Endothelial cell of umbilical vein (primary cell): ENCODE measurements at regions not wholly inside any gene's neighbourhood (a gene's known extent, or its start where the extent isn't known, plus 50 kb on each side); places are given as distances from the start of the nearest gene placed in this dataset.

Experiments
- BruUV-seq: library from RNA; stranded (reverse); fragments of 400-500 nt; replicated peaks from 2 replicates; lab custom pipeline; 2021; lab: Mats Ljungman, UMichigan
- CTCF ChIA-PET: fragments of 300-600, 350-600 bp; sonication (Branson Sonifier 250); formaldehyde crosslinking; loops from one replicate; lab custom pipeline; 2021; ENCODE audit warnings: antibody characterized with exemption, inconsistent platforms; lab: Charles Lee
- POLR2A ChIA-PET: fragments of 300-600, 350-600 bp; sonication (Branson Sonifier 250); formaldehyde crosslinking; loops from one replicate; lab custom pipeline; 2021; ENCODE audit warnings: antibody characterized with exemption, inconsistent platforms; lab: Charles Lee
- DNase-seq: peaks from one replicate; pipeline ENCODE4 v3.0.0-alpha.2; 2011; ENCODE audit warnings: low read depth, low spot score
- FAIRE-seq: peaks from 2 replicates; lab custom pipeline; 2011; peaks lifted over from hg19 to GRCh38; lab: Jason Lieb, UNC
- H2AFZ ChIP-seq: 2 replicates; pipeline ENCODE4 v1.6.0; 2012; ENCODE audit warnings: low read depth, low read length, control low read depth, inconsistent platforms
- H3K27ac ChIP-seq: 2 replicates; pipeline ENCODE4 v1.5.1; 2011; ENCODE audit warnings: low read depth, mild to moderate bottlenecking, control low read depth, low read length, moderate library complexity; ENCODE audit not compliant: insufficient read depth
- H3K27me3 ChIP-seq, 2 experiments: 2 replicates each; pipeline versions ENCODE4 v1.6.0 to v1.6.1; 2011; ENCODE audit warnings: low read length in 2 of 2, mixed read lengths in 1 of 2; ENCODE audit not compliant: control insufficient read depth in 2 of 2, insufficient read depth in 2 of 2
- H3K36me3 ChIP-seq, 2 experiments: 2 replicates in 1 of 2; 3 replicates in 1 of 2; pipeline ENCODE4 v1.5.1; 2011; ENCODE audit warnings: low read length in 2 of 2, mild to moderate bottlenecking in 1 of 2, moderate library complexity in 1 of 2; ENCODE audit not compliant: control insufficient read depth in 2 of 2, insufficient read depth in 2 of 2; ENCODE audit errors: extremely low read depth in 1 of 2
- H3K4me1 ChIP-seq: 3 replicates; pipeline ENCODE4 v1.5.1; 2011; ENCODE audit warnings: mild to moderate bottlenecking, low read length; ENCODE audit not compliant: control insufficient read depth, insufficient read depth; ENCODE audit errors: extremely low read depth
- H3K4me2 ChIP-seq: 2 replicates; pipeline ENCODE4 v1.6.1; 2011; ENCODE audit warnings: low read length, control low read depth, mixed read lengths; ENCODE audit not compliant: insufficient read depth
- H3K4me3 ChIP-seq, 3 experiments: fragments of 200-600 bp in 1 of 3; sonication (generic), shearing (Covaris generic) in 1 of 3; replicated peaks in 1 of 3; 2 replicates each; pipeline ENCODE4 v1.5.1; 2011 to 2016; ENCODE audit warnings: control low read depth in 3 of 3, low read length in 3 of 3, mild to moderate bottlenecking in 2 of 3, inconsistent platforms in 1 of 3, low read depth in 1 of 3, moderate library complexity in 1 of 3; ENCODE audit not compliant: insufficient read depth in 1 of 3
- H3K79me2 ChIP-seq: 2 replicates; pipeline ENCODE4 v1.6.0; 2012; ENCODE audit warnings: low read length, inconsistent platforms; ENCODE audit not compliant: control insufficient read depth, insufficient read depth
- H3K9ac ChIP-seq: replicated peaks from 2 replicates; pipeline ENCODE3; 2011; ENCODE audit warnings: low read length, control low read depth; ENCODE audit not compliant: insufficient read depth; ENCODE audit errors: extremely low read depth
- H3K9me1 ChIP-seq: replicated peaks from 3 replicates; pipeline ENCODE4 v1.6.0; 2011; ENCODE audit warnings: mild to moderate bottlenecking, low read length; ENCODE audit not compliant: control insufficient read depth, insufficient read depth; ENCODE audit errors: extremely low read depth
- H3K9me3 ChIP-seq: replicated peaks from 2 replicates; pipeline ENCODE4 v1.5.1; 2012; ENCODE audit warnings: low read length, inconsistent platforms; ENCODE audit not compliant: control insufficient read depth, insufficient read depth
- H4K20me1 ChIP-seq: replicated peaks from 2 replicates; pipeline ENCODE3; 2011; ENCODE audit warnings: mild to moderate bottlenecking, low read length; ENCODE audit not compliant: control insufficient read depth, insufficient read depth; ENCODE audit errors: extremely low read depth
- EZH2 ChIP-seq: IDR thresholded peaks from 2 replicates; pipeline ENCODE4 v1.6.1; 2012; ENCODE audit warnings: borderline replicate concordance, low read depth, mild to moderate bottlenecking, moderate library complexity, low read length, inconsistent platforms; ENCODE audit not compliant: severe bottlenecking
- FOS ChIP-seq: IDR thresholded peaks from 2 replicates; pipeline ENCODE4 v1.6.1; 2011; ENCODE audit warnings: mild to moderate bottlenecking, low read length, moderate library complexity, borderline replicate concordance; ENCODE audit not compliant: insufficient read depth
- GATA2 ChIP-seq: IDR thresholded peaks from 2 replicates; pipeline ENCODE4 v1.7.0; 2011; ENCODE audit warnings: low read depth, mild to moderate bottlenecking, moderate library complexity, mixed read lengths, low read length; ENCODE audit not compliant: insufficient read length, insufficient read depth
- JUN ChIP-seq: IDR thresholded peaks from 2 replicates; pipeline ENCODE4 v1.6.1; 2011; ENCODE audit warnings: borderline replicate concordance, low read depth; ENCODE audit not compliant: insufficient read length, insufficient read depth
- MYC ChIP-seq: IDR thresholded peaks from one replicate; pipeline ENCODE4 v1.6.1; 2011; ENCODE audit warnings: mild to moderate bottlenecking, low read depth, low read length
- POLR2A ChIP-seq: IDR thresholded peaks from 2 replicates; pipeline ENCODE4 v1.6.1; 2012; ENCODE audit warnings: low read depth, mild to moderate bottlenecking, control low read depth, low read length
- POLR2AphosphoS5 ChIP-seq: IDR thresholded peaks from 2 replicates; pipeline ENCODE4 v1.6.1; 2012; ENCODE audit warnings: low read depth, mild to moderate bottlenecking, control low read depth, low read length, moderate library complexity; ENCODE audit not compliant: insufficient read depth
- dilution Hi-C: fragments of 300-500 bp; cut with MboI; formaldehyde crosslinking; loops from one replicate; pipeline ENCODE4 v1.15.0; 2019; ENCODE audit warnings: low sequenced_read_pairs; ENCODE audit not compliant: extremely low pct_ligation_motif_present
- intact Hi-C: fragments of 100-400 bp; cut with micrococcal nuclease; formaldehyde crosslinking; loops from one replicate; pipeline ENCODE4 v1.10.0; 2022
- TF ChIP-seq, protein P1 (sequence below): IDR thresholded peaks from 2 replicates; pipeline ENCODE4 v1.6.1; 2011; ENCODE audit not compliant: insufficient read depth, insufficient read length
- TF ChIP-seq, protein P2 (sequence below), 2 donors: IDR thresholded peaks; 1 replicate in 1 of 2; 2 replicates in 1 of 2; pipeline ENCODE4 v1.5.1; 2011; ENCODE audit warnings: low read length in 2 of 2, mild to moderate bottlenecking in 2 of 2, moderate library complexity in 2 of 2, control low read depth in 1 of 2, inconsistent platforms in 1 of 2, low read depth in 1 of 2; ENCODE audit not compliant: insufficient read depth in 1 of 2; ENCODE audit errors: extremely low read depth in 1 of 2

DNA sequence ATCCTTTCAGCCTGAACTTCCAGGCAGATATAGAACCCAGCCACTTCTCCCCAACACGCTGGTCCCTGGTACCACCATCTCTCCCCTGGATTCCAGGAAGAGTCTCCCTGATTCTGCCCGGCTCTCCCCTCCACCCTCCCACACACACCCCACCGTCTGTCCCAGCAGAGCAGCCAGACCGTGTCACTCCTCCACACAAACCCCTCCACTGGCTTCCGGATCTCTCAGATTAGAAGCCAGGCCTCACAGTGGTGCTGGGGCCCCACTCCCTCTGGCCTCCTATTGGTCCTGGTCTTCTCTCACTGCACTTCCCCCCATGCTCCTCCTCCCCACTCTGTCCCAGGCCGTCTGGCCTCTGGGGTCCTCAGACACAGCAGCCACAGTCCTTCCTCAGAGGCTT lies 52.4 kb upstream of the CDKN3 start:
- intact Hi-C loops = loop anchor here (10.0 kb wide), 1 partner anchor 1130 kb away; no protein-coding TSS in a partner anchor
- Histone ChIP-seq H2AFZ (peak overlapping the region; percentile 10), H4K20me1 (no peaks in the 10 kb centered on the region), H3K27me3 (no peaks in the 10 kb centered on the region), H3K79me2 (no peaks in the 10 kb centered on the region), H3K36me3 (no peaks in the 10 kb centered on the region), H3K9me3 (no peaks in the 10 kb centered on the region), H3K4me1 (peaks cover 13% of the 10 kb centered on the region), H3K9ac (no peak overlapping the region), H3K27ac (no peak overlapping the region), H3K9me1 (no peaks in the 10 kb centered on the region), H3K4me3 (no peak overlapping the region), H3K4me2 (no peak overlapping the region)
- no peak for FAIRE-seq
- DNase-seq = no peak
- ChIA-PET CTCF (interaction anchor here (0.8 to 2.9 kb wide), 6 partner anchors 14 to 1049 kb away, joined by 3 to 15 read pairs (median 6); partner anchors contain the start of gene BMP4), POLR2A (no interaction called here)
- BruUV-seq = no TSS peak
- TF ChIP-seq POLR2A (no peak), EZH2 (no peak), POLR2AphosphoS5 (no peak), MYC (no peak), GATA2 (no peak), JUN (no peak), FOS (no peak)
- TF ChIP-seq, protein P1, sequence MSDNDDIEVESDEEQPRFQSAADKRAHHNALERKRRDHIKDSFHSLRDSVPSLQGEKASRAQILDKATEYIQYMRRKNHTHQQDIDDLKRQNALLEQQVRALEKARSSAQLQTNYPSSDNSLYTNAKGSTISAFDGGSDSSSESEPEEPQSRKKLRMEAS = no peak
- TF ChIP-seq, protein P2, sequence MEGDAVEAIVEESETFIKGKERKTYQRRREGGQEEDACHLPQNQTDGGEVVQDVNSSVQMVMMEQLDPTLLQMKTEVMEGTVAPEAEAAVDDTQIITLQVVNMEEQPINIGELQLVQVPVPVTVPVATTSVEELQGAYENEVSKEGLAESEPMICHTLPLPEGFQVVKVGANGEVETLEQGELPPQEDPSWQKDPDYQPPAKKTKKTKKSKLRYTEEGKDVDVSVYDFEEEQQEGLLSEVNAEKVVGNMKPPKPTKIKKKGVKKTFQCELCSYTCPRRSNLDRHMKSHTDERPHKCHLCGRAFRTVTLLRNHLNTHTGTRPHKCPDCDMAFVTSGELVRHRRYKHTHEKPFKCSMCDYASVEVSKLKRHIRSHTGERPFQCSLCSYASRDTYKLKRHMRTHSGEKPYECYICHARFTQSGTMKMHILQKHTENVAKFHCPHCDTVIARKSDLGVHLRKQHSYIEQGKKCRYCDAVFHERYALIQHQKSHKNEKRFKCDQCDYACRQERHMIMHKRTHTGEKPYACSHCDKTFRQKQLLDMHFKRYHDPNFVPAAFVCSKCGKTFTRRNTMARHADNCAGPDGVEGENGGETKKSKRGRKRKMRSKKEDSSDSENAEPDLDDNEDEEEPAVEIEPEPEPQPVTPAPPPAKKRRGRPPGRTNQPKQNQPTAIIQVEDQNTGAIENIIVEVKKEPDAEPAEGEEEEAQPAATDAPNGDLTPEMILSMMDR (IDR thresholded peaks at IDR 0.05; ENCODE audit: extremely low read depth in 1 of 2, insufficient read depth in 1 of 2, low read depth in 1 of 2, low read length in 2 of 2) = no peak
- dilution Hi-C loops = loop anchor here (25.0 kb wide), 1 partner anchor 807 kb away; no protein-coding TSS in a partner anchor
